MM.1S (cell line): ENCODE measurements at regions not wholly inside any gene's neighbourhood (a gene's known extent, or its start where the extent isn't known, plus 50 kb on each side); places are given as distances from the start of the nearest gene placed in this dataset.

Experiments used
- DNase-seq: peaks from one replicate; pipeline ENCODE4 v3.0.0-alpha.2; 2015
- H2AFZ ChIP-seq: fragments of 300-600 bp; sonication (generic); 2 replicates; pipeline ENCODE4 v1.6.0; 2016; ENCODE audit warnings: antibody characterized with exemption, low read length
- H3F3A ChIP-seq: fragments of 300-600 bp; sonication (generic); 2 replicates; pipeline ENCODE4 v1.6.1; 2016; ENCODE audit warnings: mild to moderate bottlenecking, antibody characterized with exemption, low read length, moderate library complexity, mixed read lengths; ENCODE audit not compliant: insufficient read depth
- H3K27ac ChIP-seq: fragments of 300-600 bp; sonication (generic); 2 replicates; pipeline ENCODE4 v1.5.1; 2016; ENCODE audit warnings: mild to moderate bottlenecking, low read length
- H3K27me3 ChIP-seq: fragments of 300-600 bp; sonication (generic); replicated peaks from 2 replicates; pipeline ENCODE4 v1.6.0; 2016; ENCODE audit warnings: low read length; ENCODE audit not compliant: insufficient read depth
- H3K36me3 ChIP-seq: fragments of 300-600 bp; sonication (generic); replicated peaks from 2 replicates; pipeline ENCODE4 v1.6.1; 2016; ENCODE audit warnings: mild to moderate bottlenecking, low read length, mixed read lengths; ENCODE audit not compliant: insufficient read depth
- H3K4me1 ChIP-seq: fragments of 300-600 bp; sonication (generic); 2 replicates; pipeline ENCODE4 v1.6.1; 2016; ENCODE audit warnings: low read length, mixed read lengths
- H3K4me2 ChIP-seq: fragments of 300-600 bp; sonication (generic); 2 replicates; pipeline ENCODE4 v1.6.0; 2016; ENCODE audit warnings: low read depth, low read length
- H3K4me3 ChIP-seq: fragments of 300-600 bp; sonication (generic); 2 replicates; pipeline ENCODE4 v1.5.1; 2016; ENCODE audit warnings: low read length, mixed read lengths
- H3K79me2 ChIP-seq: fragments of 300-600 bp; sonication (generic); 2 replicates; pipeline ENCODE4 v1.6.1; 2016; ENCODE audit warnings: mixed run types, low read length, mixed read lengths
- H3K9ac ChIP-seq: fragments of 300-600 bp; sonication (generic); 2 replicates; pipeline ENCODE4 v1.6.1; 2016; ENCODE audit warnings: low read length, mixed read lengths
- H3K9me2 ChIP-seq: fragments of 300-600 bp; sonication (generic); replicated peaks from 2 replicates; pipeline ENCODE4 v1.6.1; 2016; ENCODE audit warnings: mild to moderate bottlenecking, low read length, mixed read lengths; ENCODE audit not compliant: insufficient read depth
- H3K9me3 ChIP-seq: fragments of 300-600 bp; sonication (generic); replicated peaks from 2 replicates; pipeline ENCODE4 v1.6.1; 2016; ENCODE audit warnings: mild to moderate bottlenecking, low read length, mixed read lengths; ENCODE audit not compliant: insufficient read depth
- H4K20me1 ChIP-seq: fragments of 300-600 bp; sonication (generic); 2 replicates; pipeline ENCODE4 v1.6.1; 2016; ENCODE audit warnings: mild to moderate bottlenecking, low read length, moderate library complexity, mixed read lengths; ENCODE audit not compliant: insufficient read depth
- EZH2 ChIP-seq: fragments of 300-600 bp; sonication (generic); optimal IDR thresholded peaks from 2 replicates; pipeline ENCODE3; 2017; ENCODE audit warnings: low read depth, mild to moderate bottlenecking, antibody characterized with exemption, low read length, mixed read lengths
- EZH2phosphoT487 ChIP-seq: fragments of 300-600 bp; sonication (generic); IDR thresholded peaks from 2 replicates; pipeline ENCODE4 v1.6.1; 2018; ENCODE audit warnings: antibody characterized with exemption, low read length
- TF ChIP-seq, protein P1 (sequence below): fragments of 300-600 bp; sonication (generic); IDR thresholded peaks from 2 replicates; pipeline ENCODE4 v1.5.1; 2016; ENCODE audit warnings: antibody characterized with exemption, low read length, mixed read lengths

DNA sequence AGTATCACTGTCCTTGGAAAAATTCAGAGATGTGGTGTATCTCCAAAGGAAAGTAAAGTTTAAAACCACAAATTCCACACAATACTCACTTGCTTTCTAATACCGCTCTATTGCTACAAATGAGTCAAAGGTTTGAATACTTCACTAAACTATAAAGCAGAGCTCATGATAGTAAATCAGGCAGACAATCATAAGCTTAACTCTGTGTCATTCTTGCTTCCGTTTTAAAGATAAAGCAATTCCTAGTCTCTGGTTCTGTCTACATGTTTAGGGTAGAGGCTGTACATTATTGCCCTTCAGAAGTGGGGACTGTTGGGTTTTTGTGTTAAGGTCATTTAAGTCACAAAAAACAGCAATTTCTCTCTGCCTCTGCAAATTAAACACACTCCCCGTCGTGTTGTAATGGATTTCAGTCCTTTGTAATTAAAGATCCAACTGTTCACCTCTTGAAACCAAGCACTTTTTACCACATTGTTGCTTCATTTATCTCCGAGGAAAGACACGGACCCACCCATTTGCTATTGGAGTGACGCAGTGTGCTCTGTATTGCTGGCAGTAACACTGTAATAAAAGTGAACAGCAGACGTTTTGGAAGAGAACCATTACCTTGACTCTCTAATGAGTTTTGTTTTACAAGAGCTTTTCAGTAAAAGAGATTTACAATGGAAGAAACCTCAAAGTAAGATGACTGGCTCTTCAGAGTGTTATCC lies 83.1 kb upstream of the CNTNAP4 start:
- no peaks in the 10 kb centered on the region for H3K9me2 ChIP-seq
- TF ChIP-seq EZH2phosphoT487 (no peak), EZH2 (no peak)
- TF ChIP-seq, protein P1, sequence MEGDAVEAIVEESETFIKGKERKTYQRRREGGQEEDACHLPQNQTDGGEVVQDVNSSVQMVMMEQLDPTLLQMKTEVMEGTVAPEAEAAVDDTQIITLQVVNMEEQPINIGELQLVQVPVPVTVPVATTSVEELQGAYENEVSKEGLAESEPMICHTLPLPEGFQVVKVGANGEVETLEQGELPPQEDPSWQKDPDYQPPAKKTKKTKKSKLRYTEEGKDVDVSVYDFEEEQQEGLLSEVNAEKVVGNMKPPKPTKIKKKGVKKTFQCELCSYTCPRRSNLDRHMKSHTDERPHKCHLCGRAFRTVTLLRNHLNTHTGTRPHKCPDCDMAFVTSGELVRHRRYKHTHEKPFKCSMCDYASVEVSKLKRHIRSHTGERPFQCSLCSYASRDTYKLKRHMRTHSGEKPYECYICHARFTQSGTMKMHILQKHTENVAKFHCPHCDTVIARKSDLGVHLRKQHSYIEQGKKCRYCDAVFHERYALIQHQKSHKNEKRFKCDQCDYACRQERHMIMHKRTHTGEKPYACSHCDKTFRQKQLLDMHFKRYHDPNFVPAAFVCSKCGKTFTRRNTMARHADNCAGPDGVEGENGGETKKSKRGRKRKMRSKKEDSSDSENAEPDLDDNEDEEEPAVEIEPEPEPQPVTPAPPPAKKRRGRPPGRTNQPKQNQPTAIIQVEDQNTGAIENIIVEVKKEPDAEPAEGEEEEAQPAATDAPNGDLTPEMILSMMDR = no peak
- no peak overlapping the region for H3K9ac ChIP-seq
- no peak overlapping the region for H3K27ac ChIP-seq
- H3K4me1 ChIP-seq = no peaks in the 10 kb centered on the region
- no peaks in the 10 kb centered on the region for H3K9me3 ChIP-seq
- no peaks in the 10 kb centered on the region for H3K36me3 ChIP-seq
- no peak overlapping the region for H3K4me3 ChIP-seq
- H3K79me2 ChIP-seq = no peaks in the 10 kb centered on the region
- H2AFZ ChIP-seq = no peak overlapping the region
- no peaks in the 10 kb centered on the region for H3K27me3 ChIP-seq
- no peak for DNase-seq
- H3K4me2 ChIP-seq = no peak overlapping the region
- no peaks in the 10 kb centered on the region for H3F3A ChIP-seq
- no peaks in the 10 kb centered on the region for H4K20me1 ChIP-seq

DNA sequence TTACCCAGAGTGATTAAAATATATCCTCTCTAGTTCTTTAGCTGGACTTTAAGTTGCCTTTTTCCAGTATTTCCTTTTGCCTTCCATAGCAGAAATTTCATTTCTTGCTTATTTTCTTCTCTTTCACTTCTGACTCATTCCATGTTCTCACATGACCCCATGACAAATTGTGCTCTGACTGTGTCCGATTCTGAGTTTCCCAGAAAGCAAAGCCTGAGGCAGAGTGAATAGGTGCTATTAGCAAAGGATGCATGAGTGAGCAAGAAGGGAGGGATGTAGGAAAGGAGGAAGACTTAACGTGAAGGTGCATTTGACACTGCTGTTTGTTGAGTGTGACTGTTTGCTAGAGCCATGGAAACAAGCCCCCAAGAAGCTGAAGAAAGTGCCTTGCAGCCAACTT lies 82.6 kb upstream of the CNTNAP4 start:
- no peaks in the 10 kb centered on the region for H3K9me2 ChIP-seq
- no peak overlapping the region for H3K4me2 ChIP-seq
- no peaks in the 10 kb centered on the region for H3K4me1 ChIP-seq
- H3K79me2 ChIP-seq = no peaks in the 10 kb centered on the region
- no peak overlapping the region for H3K4me3 ChIP-seq
- H3K27me3 ChIP-seq = no peaks in the 10 kb centered on the region
- H3F3A ChIP-seq = no peaks in the 10 kb centered on the region
- no peak overlapping the region for H3K9ac ChIP-seq
- DNase-seq = no peak
- no peak overlapping the region for H2AFZ ChIP-seq
- H3K27ac ChIP-seq = no peak overlapping the region
- H3K36me3 ChIP-seq = no peaks in the 10 kb centered on the region
- no peaks in the 10 kb centered on the region for H4K20me1 ChIP-seq
- H3K9me3 ChIP-seq = no peaks in the 10 kb centered on the region
- no peak for TF ChIP-seq EZH2phosphoT487
- TF ChIP-seq EZH2 = no peak
- TF ChIP-seq, protein P1 = no peak

DNA sequence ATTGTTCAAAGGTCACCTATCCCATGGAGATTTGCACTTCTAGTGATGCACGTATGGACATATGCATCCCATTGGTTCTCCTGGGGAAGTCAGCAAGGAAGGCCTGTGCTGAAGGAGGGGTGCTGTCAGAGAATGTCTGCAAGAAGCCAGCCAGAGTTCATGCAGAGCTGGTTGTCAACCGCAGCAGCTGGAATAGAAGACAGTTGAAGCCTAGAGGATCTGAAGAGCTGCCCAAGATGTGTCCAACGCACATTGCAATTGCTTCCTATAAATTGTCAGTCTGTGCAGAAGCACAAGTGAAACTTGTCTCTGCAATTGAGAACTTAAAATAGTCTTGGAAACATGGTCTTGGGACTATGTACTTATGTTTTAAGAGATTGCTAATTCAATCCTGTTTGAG lies 82.1 kb upstream of the CNTNAP4 start:
- no peaks in the 10 kb centered on the region for H3K4me1 ChIP-seq
- no peaks in the 10 kb centered on the region for H3K27me3 ChIP-seq
- H3K4me3 ChIP-seq = no peak overlapping the region
- no peak for DNase-seq
- H3K79me2 ChIP-seq = no peaks in the 10 kb centered on the region
- H2AFZ ChIP-seq = no peak overlapping the region
- no peaks in the 10 kb centered on the region for H3K9me3 ChIP-seq
- no peak overlapping the region for H3K4me2 ChIP-seq
- H3K27ac ChIP-seq = no peak overlapping the region
- no peaks in the 10 kb centered on the region for H4K20me1 ChIP-seq
- H3K36me3 ChIP-seq = no peaks in the 10 kb centered on the region
- TF ChIP-seq EZH2 (no peak), EZH2phosphoT487 (no peak)
- TF ChIP-seq, protein P1 = no peak
- H3K9ac ChIP-seq = no peak overlapping the region
- H3F3A ChIP-seq = no peaks in the 10 kb centered on the region
- H3K9me2 ChIP-seq = no peaks in the 10 kb centered on the region
